ENCODE measurements at regions not wholly inside any gene's neighbourhood (a gene's known extent, or its start where the extent isn't known, plus 50 kb on each side); places are given as distances from the start of the nearest gene placed in this dataset.

DNA sequence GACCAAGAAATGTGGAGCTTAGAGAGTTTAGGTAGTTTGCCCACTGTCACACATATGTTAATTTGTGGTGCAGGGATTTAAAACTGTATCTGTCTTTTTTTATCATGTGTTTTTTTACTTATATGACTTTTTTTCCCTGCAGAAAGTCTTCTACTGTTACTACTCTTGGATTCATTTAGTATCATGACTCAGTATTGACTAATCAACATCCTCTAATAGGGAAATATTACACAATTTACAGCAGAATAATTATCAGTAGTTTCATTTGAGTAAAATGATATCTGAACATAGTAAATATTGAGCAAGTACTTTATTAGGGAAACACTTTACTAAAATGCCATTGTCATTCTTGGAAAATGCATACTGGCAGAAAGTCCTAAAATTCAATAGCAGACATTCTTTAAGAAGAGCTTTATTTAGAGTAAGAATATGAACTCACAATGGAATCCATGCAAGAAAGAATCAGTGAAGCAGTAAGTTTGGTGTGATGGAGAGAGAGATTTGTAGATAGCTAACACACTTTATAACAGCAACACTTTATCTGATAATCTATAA, 425.9 kb upstream of the SLC8A1 start:
- intact Hi-C loops (cut with DNase I; ENCODE audit: low total_unique reads) = no loop called here
- no peak overlapping the region for H3K4me3 ChIP-seq

DNA sequence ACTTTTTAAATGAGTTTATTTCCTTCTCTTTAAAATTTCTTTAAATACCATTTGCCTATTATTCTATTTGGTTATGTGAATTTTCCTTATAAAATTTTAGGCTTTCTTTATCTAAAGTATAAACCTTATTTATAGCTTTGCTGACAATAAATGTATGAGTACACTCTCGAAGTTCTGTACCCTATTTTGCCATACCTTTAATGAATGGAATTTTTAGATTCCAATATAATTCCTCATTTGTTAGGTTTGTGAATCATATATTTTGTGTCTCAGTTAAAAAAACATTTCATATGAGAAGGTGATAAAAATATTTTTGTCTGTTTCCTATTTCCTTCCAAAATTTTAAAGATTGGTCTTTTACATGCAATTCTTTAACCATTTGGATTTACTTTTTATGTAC, 427.4 kb upstream of the SLC8A1 start:
- no peaks in the 10 kb centered on the region for H3K9me3 ChIP-seq
- intact Hi-C loops (cut with DNase I; ENCODE audit: low total_unique reads) = no loop called here
- TF ChIP-seq POLR2A (IDR thresholded peaks at IDR 0.05) = no peak
- TF ChIP-seq, protein P1, sequence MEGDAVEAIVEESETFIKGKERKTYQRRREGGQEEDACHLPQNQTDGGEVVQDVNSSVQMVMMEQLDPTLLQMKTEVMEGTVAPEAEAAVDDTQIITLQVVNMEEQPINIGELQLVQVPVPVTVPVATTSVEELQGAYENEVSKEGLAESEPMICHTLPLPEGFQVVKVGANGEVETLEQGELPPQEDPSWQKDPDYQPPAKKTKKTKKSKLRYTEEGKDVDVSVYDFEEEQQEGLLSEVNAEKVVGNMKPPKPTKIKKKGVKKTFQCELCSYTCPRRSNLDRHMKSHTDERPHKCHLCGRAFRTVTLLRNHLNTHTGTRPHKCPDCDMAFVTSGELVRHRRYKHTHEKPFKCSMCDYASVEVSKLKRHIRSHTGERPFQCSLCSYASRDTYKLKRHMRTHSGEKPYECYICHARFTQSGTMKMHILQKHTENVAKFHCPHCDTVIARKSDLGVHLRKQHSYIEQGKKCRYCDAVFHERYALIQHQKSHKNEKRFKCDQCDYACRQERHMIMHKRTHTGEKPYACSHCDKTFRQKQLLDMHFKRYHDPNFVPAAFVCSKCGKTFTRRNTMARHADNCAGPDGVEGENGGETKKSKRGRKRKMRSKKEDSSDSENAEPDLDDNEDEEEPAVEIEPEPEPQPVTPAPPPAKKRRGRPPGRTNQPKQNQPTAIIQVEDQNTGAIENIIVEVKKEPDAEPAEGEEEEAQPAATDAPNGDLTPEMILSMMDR (IDR thresholded peaks at IDR 0.05) = no peak
- H3K27me3 ChIP-seq = no peaks in the 10 kb centered on the region
- H3K36me3 ChIP-seq = no peaks in the 10 kb centered on the region
- no peak overlapping the region for H3K4me3 ChIP-seq
- DNase-seq = no peak
- no peak overlapping the region for H3K27ac ChIP-seq
- no peaks in the 10 kb centered on the region for H3K4me1 ChIP-seq

More for the DNA sequence above, 425.9 kb upstream of the SLC8A1 start:
- TF ChIP-seq, protein P1 (IDR thresholded peaks at IDR 0.05) = no peak
- no peak for TF ChIP-seq POLR2A (IDR thresholded peaks at IDR 0.05)
- no peaks in the 10 kb centered on the region for H3K4me1 ChIP-seq
- H3K27me3 ChIP-seq = no peaks in the 10 kb centered on the region
- no peak overlapping the region for H3K27ac ChIP-seq
- no peaks in the 10 kb centered on the region for H3K36me3 ChIP-seq
- no peaks in the 10 kb centered on the region for H3K9me3 ChIP-seq
- no peak for DNase-seq

DNA sequence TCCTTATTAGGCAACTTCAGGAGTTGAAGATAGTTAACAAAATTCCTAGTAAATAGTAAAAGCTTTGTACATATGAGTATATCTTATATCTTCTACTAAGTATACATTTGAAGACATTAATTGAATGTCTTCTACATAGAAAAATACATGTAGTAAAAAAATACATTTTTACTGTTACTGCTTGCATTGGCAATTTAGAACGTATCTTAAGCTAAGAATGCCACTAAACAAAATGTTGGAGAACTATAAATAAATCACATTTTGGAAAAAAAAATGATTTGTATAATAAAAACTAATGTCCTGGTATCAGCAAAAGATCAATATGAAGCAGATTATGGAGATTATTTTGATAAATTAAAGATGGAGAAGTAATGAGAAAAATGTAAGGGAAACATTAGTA, 434.2 kb upstream of the SLC8A1 start:
- Histone ChIP-seq H3K4me3 (no peak overlapping the region), H3K4me1 (no peaks in the 10 kb centered on the region), H3K27ac (no peak overlapping the region), H3K27me3 (no peaks in the 10 kb centered on the region), H3K9me3 (no peaks in the 10 kb centered on the region), H3K36me3 (no peaks in the 10 kb centered on the region)
- TF ChIP-seq, protein P1 (IDR thresholded peaks at IDR 0.05) = no peak
- no peak for TF ChIP-seq POLR2A (IDR thresholded peaks at IDR 0.05)
- intact Hi-C loops (cut with DNase I; ENCODE audit: low total_unique reads) = no loop called here
- no peak for DNase-seq

DNA sequence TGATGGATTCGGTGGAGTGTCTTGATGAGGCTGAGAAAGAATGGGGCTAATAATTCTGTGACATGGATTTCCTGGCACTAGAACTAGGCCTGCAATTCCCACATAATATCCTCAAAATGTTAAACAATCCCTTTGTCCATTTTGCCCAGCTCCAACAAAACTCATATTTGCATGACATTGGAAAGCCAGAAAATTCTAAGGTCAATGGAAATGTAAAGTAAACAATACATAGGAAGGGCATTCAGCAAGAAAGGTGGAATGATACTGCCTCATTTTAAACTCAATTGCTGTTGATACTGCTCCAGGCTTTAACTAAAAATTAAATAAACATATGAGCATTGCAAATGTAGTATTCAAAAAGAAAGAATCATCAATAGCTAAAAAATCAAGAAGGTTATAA, 434.8 kb upstream of the SLC8A1 start:
- H3K27ac ChIP-seq = no peak overlapping the region
- TF ChIP-seq POLR2A (IDR thresholded peaks at IDR 0.05) = no peak
- TF ChIP-seq, protein P1 (IDR thresholded peaks at IDR 0.05) = no peak
- no peak for DNase-seq
- H3K4me3 ChIP-seq = no peak overlapping the region
- no peaks in the 10 kb centered on the region for H3K36me3 ChIP-seq
- no peaks in the 10 kb centered on the region for H3K27me3 ChIP-seq
- intact Hi-C loops (cut with DNase I; ENCODE audit: low total_unique reads) = no loop called here
- H3K9me3 ChIP-seq = no peaks in the 10 kb centered on the region
- H3K4me1 ChIP-seq = no peaks in the 10 kb centered on the region

DNA sequence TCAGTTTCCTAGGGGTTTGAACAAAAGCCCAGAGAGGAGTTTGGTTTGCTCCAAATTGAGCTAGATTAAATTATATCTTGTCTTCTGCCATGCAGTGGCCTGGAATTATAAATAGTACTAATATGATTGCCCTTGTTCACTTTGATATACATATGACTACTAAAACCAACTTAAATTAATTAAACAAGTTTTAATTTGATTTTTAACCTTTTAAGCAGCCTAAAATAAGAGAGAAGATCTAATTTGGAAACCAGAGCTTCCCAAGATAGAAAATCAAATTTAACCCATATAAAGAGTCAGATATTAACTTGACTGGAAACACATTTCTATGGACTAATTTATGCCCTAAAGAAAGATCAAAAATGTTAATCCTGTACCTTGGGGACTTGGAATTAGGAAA, 444.5 kb upstream of the SLC8A1 start:
- Histone ChIP-seq H3K4me3 (no peak overlapping the region), H3K36me3 (no peaks in the 10 kb centered on the region), H3K27me3 (no peaks in the 10 kb centered on the region), H3K27ac (no peak overlapping the region), H3K4me1 (no peaks in the 10 kb centered on the region), H3K9me3 (no peaks in the 10 kb centered on the region)
- intact Hi-C loops (cut with DNase I; ENCODE audit: low total_unique reads) = no loop called here
- DNase-seq = no peak
- TF ChIP-seq POLR2A (IDR thresholded peaks at IDR 0.05) = no peak
- TF ChIP-seq, protein P1 (IDR thresholded peaks at IDR 0.05) = no peak

Measured in uterus (tissue), 3 donors.